ENCODE measurements at regions not wholly inside any gene's neighbourhood (a gene's known extent, or its start where the extent isn't known, plus 50 kb on each side); places are given as distances from the start of the nearest gene placed in this dataset.

- H3K36me3 Mint-ChIP-seq (ENCODE audit: low read depth) = no peaks in the 10 kb centered on the region
- POLR2A ChIA-PET = interaction anchor here (0.6 kb wide), 1 partner anchor 93 kb away, joined by 4 read pairs; no protein-coding TSS in a partner anchor
- peaks cover 0 to 2% of the 10 kb centered on the region in 2 experiments for H3K27me3 ChIP-seq (ENCODE audit: control insufficient read depth in 1 of 2, insufficient read depth in 2 of 2, low read length in 2 of 2)
- ATAC-seq (ENCODE audit: poor library complexity) (no peak), DNase-seq (no peak)
- no peak overlapping the region for H3K4me3 Mint-ChIP-seq
- H3K27ac Mint-ChIP-seq = no peak overlapping the region
- H3K4me3 ChIP-seq (ENCODE audit: low read length) = no peak overlapping the region
- TF ChIP-seq CTCF (IDR thresholded peaks at IDR 0.05) = no peak
- no peaks in the 10 kb centered on the region for H3K4me1 ChIP-seq (ENCODE audit: insufficient read depth, low read length)
- peaks cover 1% of the 10 kb centered on the region for H3K27me3 Mint-ChIP-seq
- H3K27ac ChIP-seq (ENCODE audit: low read depth in 1 of 2, low read length in 2 of 2) = no peak overlapping the region
- no peaks in the 10 kb centered on the region for H3K9me3 ChIP-seq (ENCODE audit: control insufficient read depth in 1 of 2, insufficient read depth in 1 of 2, low read length in 2 of 2)
- no peaks in the 10 kb centered on the region for H3K9me3 Mint-ChIP-seq
- no peaks in the 10 kb centered on the region for H3K4me1 Mint-ChIP-seq (ENCODE audit: low read depth)
- no peaks in the 10 kb centered on the region for H3K36me3 ChIP-seq (ENCODE audit: insufficient read depth, low read length)
- CTCF ChIA-PET = no interaction called here
- intact Hi-C loops (cut with DNase I, micrococcal nuclease) = no loop called here
Measured at GRCh38 chr7:131976411-131976810, 420.0 kb upstream of the PODXL start.

- no peaks in the 10 kb centered on the region for H3K9me3 ChIP-seq (ENCODE audit: control insufficient read depth in 1 of 2, insufficient read depth in 1 of 2, low read length in 2 of 2)
- no peak for TF ChIP-seq CTCF (IDR thresholded peaks at IDR 0.05)
- no peak overlapping the region for H3K27ac Mint-ChIP-seq
- H3K36me3 Mint-ChIP-seq (ENCODE audit: low read depth) = no peaks in the 10 kb centered on the region
- no peaks in the 10 kb centered on the region for H3K4me1 ChIP-seq (ENCODE audit: insufficient read depth, low read length)
- no peaks in the 10 kb centered on the region for H3K36me3 ChIP-seq (ENCODE audit: insufficient read depth, low read length)
- no peak overlapping the region for H3K27ac ChIP-seq (ENCODE audit: low read depth in 1 of 2, low read length in 2 of 2)
- no peaks in the 10 kb centered on the region for H3K9me3 Mint-ChIP-seq
- ChIA-PET CTCF (no interaction called here), POLR2A (no interaction called here)
- ATAC-seq (ENCODE audit: poor library complexity) (no peak), DNase-seq (no peak)
- H3K4me1 Mint-ChIP-seq (ENCODE audit: low read depth) = no peaks in the 10 kb centered on the region
- H3K27me3 ChIP-seq (ENCODE audit: control insufficient read depth in 1 of 2, insufficient read depth in 2 of 2, low read length in 2 of 2) = peaks cover 0 to 2% of the 10 kb centered on the region in 2 experiments
- intact Hi-C loops (cut with DNase I, micrococcal nuclease) = no loop called here
- no peak overlapping the region for H3K4me3 Mint-ChIP-seq
- no peak overlapping the region for H3K4me3 ChIP-seq (ENCODE audit: low read length)
- no peaks in the 10 kb centered on the region for H3K27me3 Mint-ChIP-seq
Measured at GRCh38 chr7:131974671-131975070, 418.2 kb upstream of the PODXL start.

DNA sequence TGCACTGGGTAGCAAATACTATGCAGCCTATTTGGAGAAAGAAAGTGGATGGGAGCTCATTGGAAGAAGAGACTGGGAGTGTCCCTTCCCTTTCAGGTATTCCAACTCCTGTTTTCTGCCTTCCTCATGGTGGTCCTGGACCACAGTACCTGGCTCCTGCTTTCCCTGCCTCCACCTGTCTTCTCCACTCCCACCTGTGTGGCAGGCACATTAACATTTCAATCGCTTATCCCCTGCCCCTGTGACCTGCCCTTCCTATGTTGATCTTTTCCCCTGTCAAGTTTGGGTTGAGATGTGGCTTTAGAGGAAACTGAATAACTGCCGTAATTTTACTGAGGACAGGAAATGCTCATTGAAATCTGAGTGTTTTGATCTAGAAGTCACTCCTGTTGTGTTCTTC is 415.8 kb upstream of the PODXL start:
- intact Hi-C loops (cut with DNase I, micrococcal nuclease) = no loop called here
- H3K4me1 Mint-ChIP-seq (ENCODE audit: low read depth) = no peaks in the 10 kb centered on the region
- H3K27me3 ChIP-seq (ENCODE audit: control insufficient read depth in 1 of 2, insufficient read depth in 2 of 2, low read length in 2 of 2) = peaks cover 0 to 2% of the 10 kb centered on the region in 2 experiments
- H3K27me3 Mint-ChIP-seq = no peaks in the 10 kb centered on the region
- TF ChIP-seq CTCF (IDR thresholded peaks at IDR 0.05) = no peak
- no peak overlapping the region for H3K27ac ChIP-seq (ENCODE audit: low read depth in 1 of 2, low read length in 2 of 2)
- ChIA-PET POLR2A (no interaction called here), CTCF (no interaction called here)
- H3K4me1 ChIP-seq (ENCODE audit: insufficient read depth, low read length) = no peaks in the 10 kb centered on the region
- no peaks in the 10 kb centered on the region for H3K36me3 ChIP-seq (ENCODE audit: insufficient read depth, low read length)
- H3K36me3 Mint-ChIP-seq (ENCODE audit: low read depth) = no peaks in the 10 kb centered on the region
- H3K4me3 Mint-ChIP-seq = no peak overlapping the region
- ATAC-seq (ENCODE audit: poor library complexity) (no peak), DNase-seq (no peak)
- H3K4me3 ChIP-seq (ENCODE audit: low read length) = no peak overlapping the region
- H3K9me3 ChIP-seq (ENCODE audit: control insufficient read depth in 1 of 2, insufficient read depth in 1 of 2, low read length in 2 of 2) = no peaks in the 10 kb centered on the region
- no peak overlapping the region for H3K27ac Mint-ChIP-seq
- H3K9me3 Mint-ChIP-seq = no peaks in the 10 kb centered on the region
